ENCODE measurements at regions not wholly inside any gene's neighbourhood (a gene's known extent, or its start where the extent isn't known, plus 50 kb on each side); places are given as distances from the start of the nearest gene placed in this dataset.

DNA sequence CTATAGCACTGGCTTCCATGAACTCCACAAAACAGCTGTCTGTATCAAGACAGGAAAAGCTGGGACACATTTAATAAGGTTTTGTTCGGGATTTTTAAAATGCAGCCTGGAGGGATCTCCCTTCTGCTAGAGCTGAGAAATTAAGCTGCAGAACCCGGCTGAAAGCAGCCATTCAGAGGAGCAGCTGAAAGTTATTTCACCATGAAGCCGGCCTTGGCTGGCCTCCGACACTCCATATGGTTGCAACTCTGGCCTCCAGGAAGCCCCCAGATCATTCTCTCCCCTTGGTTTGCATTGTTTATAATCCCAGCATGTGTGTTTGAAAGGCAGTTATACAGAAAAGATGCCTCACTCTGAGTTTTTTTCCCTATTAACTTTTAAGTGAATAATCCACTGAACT, 239.4 kb downstream of the SPATA18 start:
- no peak for DNase-seq

GRCh38 chr4:52292245-52292644, 241.1 kb downstream of the SPATA18 start:
- DNase-seq, result no peak

DNA sequence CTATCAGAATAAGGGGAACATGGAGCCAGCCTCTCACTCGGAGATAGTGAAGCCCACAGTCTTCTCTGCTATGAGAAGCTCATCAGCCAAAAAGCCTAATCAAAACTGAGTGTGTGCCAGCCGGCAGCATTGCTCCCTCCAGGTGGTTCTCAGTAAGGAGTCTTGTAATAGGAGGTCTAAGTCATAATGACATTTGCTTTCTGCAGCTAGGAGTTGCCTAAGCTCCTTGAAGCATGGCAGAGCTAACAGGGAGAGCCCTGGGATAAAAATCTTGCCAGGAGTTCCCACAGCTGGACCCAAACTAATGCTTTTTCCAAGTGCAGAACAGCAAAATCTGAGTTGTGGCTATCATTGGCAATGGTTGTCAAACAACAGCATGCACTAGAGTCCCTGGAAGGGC, 245.2 kb downstream of the SPATA18 start:
- DNase-seq, result no peak

GRCh38 chr4:52298444-52298843, 247.3 kb downstream of the SPATA18 start:
- no peak for DNase-seq

GRCh38 chr4:52299120-52299519, 248.0 kb downstream of the SPATA18 start:
- no peak for DNase-seq

- DNase-seq, result no peak
These were observed 260.5 kb downstream of the SPATA18 start for GRCh38 chr4:52311464-52312125.

DNA sequence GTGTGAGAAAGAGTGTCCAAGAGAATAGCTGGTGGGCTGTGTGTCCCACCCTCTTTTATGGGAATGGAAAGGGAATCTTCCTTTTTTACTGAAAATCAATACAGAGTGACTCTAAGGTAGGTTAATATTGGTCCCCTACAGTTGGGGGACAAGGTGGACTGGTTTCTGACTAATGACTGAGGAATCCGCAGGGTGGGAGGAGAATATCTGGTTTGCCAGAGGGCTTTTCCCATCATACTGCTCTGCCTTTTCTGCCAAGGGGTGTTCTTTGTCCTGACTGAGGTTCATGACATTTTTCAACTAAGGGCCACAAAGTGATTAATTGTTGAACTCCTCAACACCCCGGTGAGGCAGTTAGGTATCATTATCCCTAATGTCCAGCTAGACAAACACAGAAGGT, 261.6 kb downstream of the SPATA18 start:
- DNase-seq, result no peak

GRCh38 chr4:52317361-52317879, 266.3 kb downstream of the SPATA18 start:
- DNase-seq, result no peak

- no peak for DNase-seq
These were observed 266.9 kb downstream of the SPATA18 start for GRCh38 chr4:52317981-52318380.

GRCh38 chr4:52329894-52330293, 278.8 kb downstream of the SPATA18 start:
- no peak for DNase-seq

DNA sequence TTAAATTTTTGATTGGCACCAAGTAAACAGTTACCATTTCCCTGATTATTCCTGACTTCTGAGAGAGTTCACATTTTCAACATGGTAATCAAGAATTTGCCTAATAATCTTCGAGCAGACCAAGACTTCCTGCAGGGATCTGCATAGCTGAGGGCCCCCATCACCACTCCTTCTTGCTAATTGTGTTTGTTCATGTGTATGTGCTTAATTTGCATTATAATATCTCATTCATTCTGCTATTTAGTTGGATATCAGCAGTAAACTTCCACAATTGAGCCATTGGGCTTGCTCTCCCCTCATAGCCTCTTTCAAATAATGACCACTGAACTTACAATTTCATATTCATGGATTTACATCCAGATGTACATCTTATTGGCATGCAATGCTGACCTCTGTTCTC, 292.5 kb downstream of the SPATA18 start:
- DNase-seq, result no peak

DNA sequence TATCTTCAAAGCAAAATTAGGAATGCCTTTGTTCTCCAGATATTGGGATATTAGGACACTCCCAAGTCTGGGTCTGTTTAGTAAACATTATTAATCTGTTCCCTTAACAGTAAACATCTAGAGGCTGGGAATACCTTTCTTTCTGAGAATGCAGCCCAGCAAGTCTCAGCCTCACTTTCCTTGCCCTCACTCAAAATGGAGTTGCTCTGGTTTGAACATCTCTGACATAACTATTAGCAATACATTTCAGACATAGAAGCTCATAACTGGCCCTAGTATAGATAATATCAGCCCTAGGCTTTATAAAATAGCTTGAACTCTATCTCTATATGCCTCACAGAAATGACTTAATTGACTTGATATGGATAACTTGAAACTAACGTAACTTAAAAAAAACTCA, 299.8 kb downstream of the SPATA18 start:
- DNase-seq, result no peak

GRCh38 chr4:52358366-52358765, 300.7 kb downstream of the USP46 start:
- no peak for DNase-seq

GRCh38 chr4:52358883-52359321, 300.2 kb downstream of the USP46 start:
- no peak for DNase-seq

DNA sequence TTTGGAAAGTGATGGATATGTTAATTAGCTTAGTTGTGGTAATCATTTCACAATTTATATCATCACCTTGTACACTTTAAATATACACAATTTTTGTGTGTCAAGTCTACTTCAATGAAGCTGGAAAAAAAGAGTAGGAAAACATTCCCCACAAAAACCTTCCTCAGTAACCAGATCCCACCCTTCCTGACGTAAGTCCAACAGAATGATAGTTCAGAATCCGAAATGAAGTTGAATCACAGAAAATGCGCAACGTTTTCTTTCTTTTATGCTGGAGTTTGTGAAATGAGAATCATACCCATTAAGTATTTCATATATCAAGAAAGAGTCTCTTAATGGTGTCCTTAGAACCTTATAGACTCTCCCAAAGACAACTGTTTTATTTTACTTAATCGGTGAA, 292.9 kb downstream of the USP46 start:
- no peak for DNase-seq

DNA sequence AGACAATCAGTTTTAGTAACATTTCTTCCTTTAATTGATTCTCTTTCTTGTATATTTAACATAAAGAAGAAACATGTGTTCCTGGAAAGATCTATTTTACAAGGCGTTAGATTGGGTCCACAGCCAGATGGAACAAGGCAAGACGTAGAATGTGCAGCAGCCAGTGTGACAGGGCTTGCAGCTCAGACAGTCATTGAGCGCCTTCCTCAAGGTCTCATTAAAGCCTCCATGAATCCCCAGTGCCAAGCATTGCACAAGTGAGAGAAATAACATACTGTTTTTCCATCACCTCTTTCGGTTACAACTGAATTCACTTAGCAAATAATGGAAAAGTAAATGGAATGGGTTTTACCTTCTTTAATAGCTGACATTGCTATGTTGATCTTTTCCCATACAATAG, 292.5 kb downstream of the USP46 start:
- DNase-seq, result no peak

GRCh38 chr4:52367282-52367830, 291.7 kb downstream of the USP46 start:
- no peak for DNase-seq

GRCh38 chr4:52368895-52369294, 290.2 kb downstream of the USP46 start:
- DNase-seq, result no peak

DNA sequence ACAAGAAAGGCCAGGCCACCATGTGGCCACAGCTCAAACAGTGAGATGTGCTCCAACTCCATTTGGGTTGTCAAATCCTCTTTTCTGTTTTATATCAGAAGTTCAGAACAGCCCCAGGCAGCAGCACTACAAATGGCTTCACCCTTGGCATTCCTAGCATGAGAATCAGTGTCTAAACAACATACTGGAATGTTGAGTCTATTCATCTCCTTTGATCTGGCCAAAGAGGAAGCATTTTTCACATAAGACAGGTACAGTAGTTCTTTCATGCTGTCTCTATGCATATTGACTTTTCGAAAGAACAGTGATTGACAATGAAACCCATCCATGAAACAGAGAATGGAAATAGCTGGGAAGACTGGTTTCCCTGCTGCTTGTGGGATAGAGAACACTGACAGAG, 289.5 kb downstream of the USP46 start:
- no peak for DNase-seq

DNA sequence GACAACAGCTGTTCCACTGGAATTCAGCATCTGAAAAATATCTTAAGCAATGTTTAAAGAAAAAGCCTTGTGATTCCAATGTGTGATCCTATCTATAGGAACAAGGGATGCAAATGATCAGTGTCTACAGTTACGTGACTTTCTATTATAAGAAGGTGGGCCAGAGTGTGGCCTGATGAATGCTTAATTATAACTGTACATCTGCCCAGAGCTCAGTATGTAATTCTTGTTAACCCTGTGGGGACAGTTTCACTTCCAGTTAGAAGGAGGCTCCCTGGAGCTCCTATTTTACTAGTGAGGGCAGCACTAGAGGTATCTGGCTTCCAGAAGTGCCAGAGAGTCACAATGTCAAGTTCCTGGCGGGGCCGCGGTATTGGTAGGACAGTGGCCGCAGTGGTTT, 288.5 kb downstream of the USP46 start:
- DNase-seq, result no peak

GRCh38 chr4:52371841-52372240, 287.3 kb downstream of the USP46 start:
- no peak for DNase-seq

DNA sequence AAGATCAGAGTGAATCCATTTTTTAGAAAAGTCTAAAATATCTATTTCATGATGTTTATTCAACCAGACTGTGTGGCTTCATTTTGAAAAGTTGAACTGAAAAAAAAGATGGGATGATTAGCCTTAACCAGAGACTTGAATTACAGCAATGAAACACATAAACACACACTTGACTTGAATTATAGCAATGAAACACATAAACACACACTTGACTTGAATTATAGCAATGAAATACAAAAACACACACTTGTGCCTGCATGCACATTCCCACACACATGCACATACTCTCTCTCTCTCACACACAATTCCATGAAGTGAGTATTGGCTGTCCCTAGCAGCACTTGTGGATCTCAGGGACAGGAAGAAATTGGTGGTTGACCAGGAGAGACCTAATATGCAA, 286.8 kb downstream of the USP46 start:
- DNase-seq, result no peak

DNA sequence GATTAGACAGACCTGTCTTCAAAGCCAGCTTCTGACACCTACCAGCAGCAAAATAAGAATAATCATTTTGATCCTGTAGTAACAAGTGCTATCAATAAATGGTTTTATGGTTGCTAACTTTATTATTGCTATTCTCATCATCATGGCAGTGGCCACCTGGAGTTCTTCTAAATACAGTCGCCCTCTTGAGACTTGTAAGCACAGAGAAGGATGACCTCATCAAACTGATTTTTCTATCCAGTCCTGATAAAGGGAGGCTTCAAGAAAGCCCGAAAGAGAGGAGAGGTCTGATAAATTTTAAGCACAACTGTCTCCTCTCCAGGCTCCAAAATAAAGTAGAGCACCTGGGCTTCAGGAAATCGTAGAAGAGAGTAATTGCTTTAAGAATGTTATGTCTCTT, 286.4 kb downstream of the USP46 start:
- DNase-seq, result no peak

DNA sequence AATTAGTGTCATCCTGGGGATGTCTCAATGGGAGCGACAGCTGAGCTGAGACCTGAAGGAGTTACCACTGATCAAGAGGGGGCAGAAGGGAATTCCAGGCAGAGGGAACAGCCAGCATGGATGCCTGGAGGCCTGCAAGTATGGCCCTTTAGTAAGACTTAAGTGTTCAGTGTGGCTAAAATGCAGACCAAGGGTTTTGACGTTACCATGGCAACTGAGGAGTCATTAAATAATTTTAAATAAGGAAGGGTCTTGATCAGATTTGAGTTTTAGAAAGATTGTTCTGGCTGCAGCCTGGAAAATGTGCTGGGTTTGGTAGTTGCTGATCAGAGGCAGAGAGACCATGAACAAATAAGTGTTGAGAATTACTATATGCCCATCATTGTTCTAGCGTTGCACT, 285.5 kb downstream of the USP46 start:
- DNase-seq, result no peak

DNA sequence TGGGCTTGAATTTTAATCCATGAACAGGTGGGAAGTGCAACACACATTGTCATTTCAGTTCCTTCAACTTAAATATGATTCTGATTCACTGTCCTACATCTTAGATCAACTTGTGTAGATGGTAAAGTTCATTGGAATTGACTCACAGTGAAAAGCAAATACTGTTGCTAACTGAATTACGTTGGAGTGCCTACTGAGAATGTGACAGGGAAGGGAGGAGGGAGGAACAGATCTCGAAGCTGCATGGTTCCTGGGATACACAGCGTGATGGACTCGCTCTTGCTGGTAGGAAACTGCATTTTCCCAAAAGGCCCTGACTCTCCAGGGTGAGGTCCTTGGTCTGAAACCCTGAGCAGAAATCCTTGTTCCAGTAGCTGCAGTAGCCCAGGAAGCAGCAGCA, 284.2 kb downstream of the USP46 start:
- no peak for DNase-seq

Measured in inflammatory macrophage treated with lipopolysaccharide for 4 hours (primary cell).